ENCODE measurements at regions not wholly inside any gene's neighbourhood (a gene's known extent, or its start where the extent isn't known, plus 50 kb on each side); places are given as distances from the start of the nearest gene placed in this dataset.

- Histone ChIP-seq H3K36me3 (no peaks in the 10 kb centered on the region), H3K9me3 (no peaks in the 10 kb centered on the region), H3K4me3 (no peak overlapping the region), H3K27ac (no peak overlapping the region), H3K27me3 (no peaks in the 10 kb centered on the region), H3K4me1 (no peaks in the 10 kb centered on the region)
- DNase-seq: no peak
- TF ChIP-seq CTCF (IDR thresholded peaks at IDR 0.05): no peak
- intact Hi-C loops (cut with DNase I; ENCODE audit: low total_unique reads): no loop called here
Measured at GRCh38 chr22:27468712-27469111, 332.8 kb downstream of the MN1 start.

- Histone ChIP-seq H3K27ac (no peak overlapping the region), H3K4me3 (no peak overlapping the region), H3K4me1 (peaks cover 0 to 9% (median 5%) of the 10 kb centered on the region in 4 donors), H3K27me3 (no peaks in the 10 kb centered on the region), H3K9me3 (no peaks in the 10 kb centered on the region), H3K36me3 (no peaks in the 10 kb centered on the region)
- intact Hi-C loops (cut with DNase I; ENCODE audit: low total_unique reads): no loop called here
- no peak for TF ChIP-seq CTCF (IDR thresholded peaks at IDR 0.05)
- no peak for DNase-seq
Measured at GRCh38 chr22:27470169-27470772, 331.3 kb downstream of the MN1 start.

GRCh38 chr22:27472975-27473374, 328.6 kb downstream of the MN1 start:
- Histone ChIP-seq H3K27me3 (no peaks in the 10 kb centered on the region), H3K9me3 (no peaks in the 10 kb centered on the region), H3K4me1 (peaks cover 0 to 9% (median 6%) of the 10 kb centered on the region in 4 donors), H3K27ac (no peak overlapping the region), H3K4me3 (no peak overlapping the region), H3K36me3 (no peaks in the 10 kb centered on the region)
- intact Hi-C loops (cut with DNase I; ENCODE audit: low total_unique reads): no loop called here
- no peak for DNase-seq
- no peak for TF ChIP-seq CTCF (IDR thresholded peaks at IDR 0.05)

GRCh38 chr22:27473533-27473932, 328.0 kb downstream of the MN1 start:
- no peak overlapping the region for H3K27ac ChIP-seq
- TF ChIP-seq CTCF (IDR thresholded peaks at IDR 0.05): no peak

GRCh38 chr22:27474112-27474571, 327.4 kb downstream of the MN1 start:
- Histone ChIP-seq H3K4me3 (no peak overlapping the region), H3K27ac (no peak overlapping the region), H3K36me3 (no peaks in the 10 kb centered on the region), H3K9me3 (no peaks in the 10 kb centered on the region), H3K27me3 (no peaks in the 10 kb centered on the region), H3K4me1 (peaks cover 0 to 9% (median 6%) of the 10 kb centered on the region in 4 donors)
- no peak for TF ChIP-seq CTCF (IDR thresholded peaks at IDR 0.05)
- intact Hi-C loops (cut with DNase I; ENCODE audit: low total_unique reads): no loop called here
- DNase-seq: no peak

More at GRCh38 chr22:27473533-27473932, 328.0 kb downstream of the MN1 start:
- no peak for DNase-seq
- Histone ChIP-seq H3K4me3 (no peak overlapping the region), H3K4me1 (peaks cover 0 to 9% (median 6%) of the 10 kb centered on the region in 4 donors), H3K9me3 (no peaks in the 10 kb centered on the region), H3K27me3 (no peaks in the 10 kb centered on the region), H3K36me3 (no peaks in the 10 kb centered on the region)
- intact Hi-C loops (cut with DNase I; ENCODE audit: low total_unique reads): no loop called here

Measured in tibial artery (tissue), 4 donors.